Naive thymus-derived CD8-positive, alpha-beta T cell (primary cell): ENCODE measurements at regions not wholly inside any gene's neighbourhood (a gene's known extent, or its start where the extent isn't known, plus 50 kb on each side); places are given as distances from the start of the nearest gene placed in this dataset.

Experiments used
- ATAC-seq, 2 donors: fragments of 150-1000 bp; cut with Tn5 transposase in 1 of 2; sonication (Bioruptor Pico), chemical (Tn5 transposase) in 1 of 2; 1 replicate in 1 of 2; 2 replicates in 1 of 2; pipeline ENCODE4 v1.10.0; 2021; ENCODE audit warnings: mild to moderate bottlenecking in 2 of 2, moderate library complexity in 2 of 2
- POLR2A ChIA-PET: fragments of 350-600 bp; sonication (Branson Sonifier 250); formaldehyde crosslinking; loops from one replicate; lab custom pipeline; 2021; ENCODE audit warnings: antibody characterized with exemption; lab: Charles Lee
- DNase-seq, 10 donors: peaks; one replicate each; pipeline versions ENCODE4 v3.0.0 to v3.0.0-alpha.2; 2020 to 2022
- H3K27ac Mint-ChIP-seq, 10 donors: one replicate each; pipeline ENCODE4 v1.8.0; 2020 to 2022; ENCODE audit warnings: mild to moderate bottlenecking in 10 of 10, mixed read lengths in 10 of 10, moderate library complexity in 4 of 10, inconsistent platforms in 1 of 10
- H3K27me3 Mint-ChIP-seq, 5 donors: one replicate each; pipeline ENCODE4 v1.8.0; 2021 to 2022; ENCODE audit warnings: mixed read lengths in 5 of 5
- H3K36me3 Mint-ChIP-seq, 3 donors: one replicate each; pipeline ENCODE4 v1.8.0; 2020 to 2022; ENCODE audit warnings: mixed read lengths in 3 of 3, mild to moderate bottlenecking in 2 of 3, inconsistent platforms in 1 of 3
- H3K4me1 Mint-ChIP-seq, 4 donors: one replicate each; pipeline ENCODE4 v1.8.0; 2021 to 2022; ENCODE audit warnings: mixed read lengths in 4 of 4
- H3K4me3 Mint-ChIP-seq, 10 donors: one replicate each; pipeline ENCODE4 v1.8.0; 2020 to 2022; ENCODE audit warnings: mild to moderate bottlenecking in 10 of 10, mixed read lengths in 10 of 10, moderate library complexity in 6 of 10, inconsistent platforms in 1 of 10
- H3K9me3 Mint-ChIP-seq, 9 donors: one replicate each; pipeline ENCODE4 v1.8.0; 2020 to 2022; ENCODE audit warnings: mixed read lengths in 9 of 9, mild to moderate bottlenecking in 3 of 9, inconsistent platforms in 1 of 9, moderate library complexity in 1 of 9

DNA sequence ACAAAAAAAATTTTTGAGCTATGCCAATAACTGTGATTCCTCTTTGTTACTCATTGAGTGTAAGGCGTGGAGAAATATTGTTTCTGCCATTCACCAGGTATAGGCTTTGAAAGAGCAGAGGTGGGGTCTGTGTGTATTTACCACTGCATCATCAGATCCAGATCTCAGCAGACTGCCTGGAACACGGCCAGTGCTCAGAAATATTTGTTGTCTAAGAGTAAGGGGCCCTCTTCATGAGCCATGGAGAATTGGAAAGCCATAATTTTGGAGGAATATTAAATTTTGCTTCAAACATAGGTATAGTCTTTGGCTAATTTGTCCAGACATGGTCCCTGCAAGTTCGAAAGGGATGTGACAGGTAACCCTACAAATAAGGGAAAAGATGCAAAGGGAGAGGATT lies 231.3 kb upstream of the IRF2BP2 start:
- no peak for DNase-seq
- POLR2A ChIA-PET, result interaction anchor here (1.4 kb wide), 1 partner anchor 13 kb away, joined by 3 read pairs; no protein-coding TSS in a partner anchor
- peak overlapping the region in 1 of 10 donors; percentile 24 for H3K27ac Mint-ChIP-seq
- H3K36me3 Mint-ChIP-seq, result no peaks in the 10 kb centered on the region
- ATAC-seq, result no peak
- no peaks in the 10 kb centered on the region for H3K9me3 Mint-ChIP-seq
- H3K4me3 Mint-ChIP-seq, result peak overlapping the region in 1 of 10 donors; percentile 20
- H3K4me1 Mint-ChIP-seq, result peaks cover 32 to 68% (median 59%) of the 10 kb centered on the region in 4 donors
- no peaks in the 10 kb centered on the region for H3K27me3 Mint-ChIP-seq

GRCh38 chr1:234840843-234841242 lies 230.9 kb upstream of the IRF2BP2 start:
- no peaks in the 10 kb centered on the region for H3K9me3 Mint-ChIP-seq
- POLR2A ChIA-PET, result interaction anchor here (1.4 kb wide), 1 partner anchor 13 kb away, joined by 3 read pairs; no protein-coding TSS in a partner anchor
- no peak overlapping the region for H3K4me3 Mint-ChIP-seq
- H3K36me3 Mint-ChIP-seq, result no peaks in the 10 kb centered on the region
- DNase-seq (no peak), ATAC-seq (no peak)
- peaks cover 29 to 65% (median 55%) of the 10 kb centered on the region in 4 donors for H3K4me1 Mint-ChIP-seq
- H3K27me3 Mint-ChIP-seq, result no peaks in the 10 kb centered on the region
- H3K27ac Mint-ChIP-seq, result peak overlapping the region in 1 of 10 donors; percentile 3

- no peak for ATAC-seq
- no peak for DNase-seq
- Mint-ChIP-seq H3K27me3 (no peaks in the 10 kb centered on the region), H3K9me3 (no peaks in the 10 kb centered on the region), H3K27ac (no peak overlapping the region), H3K36me3 (no peaks in the 10 kb centered on the region), H3K4me3 (no peak overlapping the region), H3K4me1 (peaks cover 25 to 59% (median 50%) of the 10 kb centered on the region in 4 donors)
- POLR2A ChIA-PET, result no interaction called here
Measured at GRCh38 chr1:234840253-234840652, 230.3 kb upstream of the IRF2BP2 start.

- Mint-ChIP-seq H3K27me3 (no peaks in the 10 kb centered on the region), H3K36me3 (no peaks in the 10 kb centered on the region), H3K4me3 (no peak overlapping the region), H3K9me3 (no peaks in the 10 kb centered on the region), H3K27ac (peak overlapping the region in 1 of 10 donors; percentile 50), H3K4me1 (peaks cover 21 to 53% (median 44%) of the 10 kb centered on the region in 4 donors)
- DNase-seq (no peak), ATAC-seq (no peak)
- POLR2A ChIA-PET, result interaction anchor here (0.6 kb wide), 1 partner anchor 13 kb away, joined by 3 read pairs; no protein-coding TSS in a partner anchor
Measured at GRCh38 chr1:234839663-234840062, 229.7 kb upstream of the IRF2BP2 start.

DNA sequence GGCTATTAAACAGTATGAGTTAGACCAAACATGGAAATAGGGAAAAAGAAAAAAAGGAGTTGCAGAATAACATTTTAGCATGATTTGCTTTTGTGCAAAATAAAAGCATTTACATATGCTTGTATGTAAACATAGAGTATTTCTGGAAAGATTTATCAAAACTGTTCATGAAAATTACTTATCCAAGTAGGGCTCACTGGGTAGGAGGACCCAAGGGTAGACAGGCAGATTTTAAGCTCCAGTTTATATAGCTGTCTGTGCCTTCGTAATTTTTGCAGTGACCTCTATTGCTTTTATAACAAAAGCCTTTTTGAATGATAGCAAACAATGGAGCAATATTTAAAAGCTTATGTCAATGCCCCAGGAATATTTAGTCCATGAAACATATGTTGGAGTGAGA lies 228.8 kb upstream of the IRF2BP2 start:
- Mint-ChIP-seq H3K4me1 (peaks cover 14 to 45% (median 35%) of the 10 kb centered on the region in 4 donors), H3K36me3 (no peaks in the 10 kb centered on the region), H3K9me3 (no peaks in the 10 kb centered on the region), H3K27ac (peak overlapping the region in 3 of 10 donors; percentile 31 to 69 (median 43)), H3K4me3 (no peak overlapping the region), H3K27me3 (no peaks in the 10 kb centered on the region)
- POLR2A ChIA-PET, result interaction anchor here (0.5 to 0.6 kb wide), 2 partner anchors 13 to 15 kb away, joined by 3 read pairs; no protein-coding TSS in a partner anchor
- DNase-seq (no peak), ATAC-seq (no peak)

DNA sequence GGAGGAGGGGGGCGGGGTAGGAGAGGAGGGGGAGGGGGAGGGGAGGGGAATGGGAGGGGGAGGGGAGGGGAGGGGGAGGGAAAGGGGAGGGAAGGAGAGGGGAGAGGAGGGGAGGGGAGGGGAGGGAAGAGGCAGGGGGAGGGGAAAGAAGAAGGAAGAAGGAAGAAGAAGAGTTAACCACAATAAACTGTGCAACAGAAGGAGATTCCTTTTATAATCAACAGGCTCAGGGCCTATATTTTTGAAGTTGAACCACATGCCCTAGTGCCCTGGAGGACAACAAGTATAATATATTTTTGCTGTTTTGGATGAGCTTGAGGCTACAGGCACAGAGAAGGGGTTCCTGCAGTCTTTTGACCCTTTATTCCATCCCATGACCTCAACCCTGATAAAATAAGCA lies 228.2 kb upstream of the IRF2BP2 start:
- no peaks in the 10 kb centered on the region for H3K27me3 Mint-ChIP-seq
- H3K27ac Mint-ChIP-seq, result peak overlapping the region in 3 of 10 donors; percentile 35 to 80 (median 69)
- ATAC-seq, result no peak
- DNase-seq, result no peak
- H3K4me3 Mint-ChIP-seq, result peak overlapping the region in 1 of 10 donors; percentile 9
- H3K9me3 Mint-ChIP-seq, result no peaks in the 10 kb centered on the region
- H3K4me1 Mint-ChIP-seq, result peaks cover 12 to 38% (median 29%) of the 10 kb centered on the region in 4 donors
- H3K36me3 Mint-ChIP-seq, result no peaks in the 10 kb centered on the region
- POLR2A ChIA-PET, result no interaction called here

DNA sequence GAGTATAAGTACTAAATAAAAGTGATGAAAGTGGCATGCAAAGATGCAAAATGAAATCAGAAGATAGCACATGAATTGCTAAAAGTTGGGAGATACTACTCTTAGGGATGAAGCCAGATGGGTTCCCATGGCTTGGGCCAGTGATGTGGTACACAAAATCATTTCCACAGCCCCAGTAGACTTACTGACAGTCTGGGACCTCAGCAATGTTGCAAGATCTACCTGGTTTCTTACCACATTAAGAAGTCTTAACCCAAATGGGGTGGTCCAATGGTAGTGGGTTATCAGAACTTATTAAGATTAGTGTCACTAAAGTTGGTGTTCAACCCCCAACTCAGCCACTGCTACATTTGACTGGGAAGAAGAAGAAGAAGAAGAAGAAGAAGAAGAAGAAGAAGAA lies 227.7 kb upstream of the IRF2BP2 start:
- no peaks in the 10 kb centered on the region for H3K36me3 Mint-ChIP-seq
- peak overlapping the region in 2 of 10 donors; percentile 16 to 80 for H3K27ac Mint-ChIP-seq
- peak overlapping the region in 2 of 10 donors; percentile 9 to 56 for H3K4me3 Mint-ChIP-seq
- no peaks in the 10 kb centered on the region for H3K27me3 Mint-ChIP-seq
- ATAC-seq (no peak), DNase-seq (no peak)
- POLR2A ChIA-PET, result no interaction called here
- H3K9me3 Mint-ChIP-seq, result no peaks in the 10 kb centered on the region
- H3K4me1 Mint-ChIP-seq, result peaks cover 7 to 33% (median 25%) of the 10 kb centered on the region in 4 donors

GRCh38 chr1:234836776-234837357 lies 226.9 kb upstream of the IRF2BP2 start:
- Mint-ChIP-seq H3K27me3 (no peaks in the 10 kb centered on the region), H3K36me3 (no peaks in the 10 kb centered on the region), H3K4me3 (no peak overlapping the region), H3K9me3 (no peaks in the 10 kb centered on the region), H3K4me1 (peaks cover 6 to 26% (median 19%) of the 10 kb centered on the region in 4 donors), H3K27ac (peak overlapping the region in 1 of 10 donors; percentile 16)
- POLR2A ChIA-PET, result no interaction called here
- DNase-seq (no peak), ATAC-seq (no peak)

- peaks cover 6 to 19% (median 12%) of the 10 kb centered on the region in 4 donors for H3K4me1 Mint-ChIP-seq
- no peak for ATAC-seq
- H3K27me3 Mint-ChIP-seq, result no peaks in the 10 kb centered on the region
- POLR2A ChIA-PET, result no interaction called here
- no peak for DNase-seq
- no peak overlapping the region for H3K27ac Mint-ChIP-seq
- H3K36me3 Mint-ChIP-seq, result no peaks in the 10 kb centered on the region
- no peaks in the 10 kb centered on the region for H3K9me3 Mint-ChIP-seq
- no peak overlapping the region for H3K4me3 Mint-ChIP-seq
Measured at GRCh38 chr1:234836045-234836681, 226.2 kb upstream of the IRF2BP2 start.

GRCh38 chr1:234835239-234835638 lies 225.3 kb upstream of the IRF2BP2 start:
- H3K27ac Mint-ChIP-seq, result no peak overlapping the region
- DNase-seq (no peak), ATAC-seq (no peak)
- no peak overlapping the region for H3K4me3 Mint-ChIP-seq
- POLR2A ChIA-PET, result interaction anchor here (0.8 kb wide), 1 partner anchor 77 kb away, joined by 3 read pairs; no protein-coding TSS in a partner anchor
- no peaks in the 10 kb centered on the region for H3K27me3 Mint-ChIP-seq
- H3K4me1 Mint-ChIP-seq, result peaks cover 8 to 20% (median 14%) of the 10 kb centered on the region in 4 donors
- H3K36me3 Mint-ChIP-seq, result no peaks in the 10 kb centered on the region
- H3K9me3 Mint-ChIP-seq, result no peaks in the 10 kb centered on the region

GRCh38 chr1:234833646-234834045 lies 223.7 kb upstream of the IRF2BP2 start:
- POLR2A ChIA-PET, result no interaction called here
- DNase-seq (no peak), ATAC-seq (no peak)
- Mint-ChIP-seq H3K4me3 (no peak overlapping the region), H3K27me3 (no peaks in the 10 kb centered on the region), H3K4me1 (peaks cover 14 to 27% (median 20%) of the 10 kb centered on the region in 4 donors), H3K9me3 (no peaks in the 10 kb centered on the region), H3K27ac (no peak overlapping the region), H3K36me3 (no peaks in the 10 kb centered on the region)

DNA sequence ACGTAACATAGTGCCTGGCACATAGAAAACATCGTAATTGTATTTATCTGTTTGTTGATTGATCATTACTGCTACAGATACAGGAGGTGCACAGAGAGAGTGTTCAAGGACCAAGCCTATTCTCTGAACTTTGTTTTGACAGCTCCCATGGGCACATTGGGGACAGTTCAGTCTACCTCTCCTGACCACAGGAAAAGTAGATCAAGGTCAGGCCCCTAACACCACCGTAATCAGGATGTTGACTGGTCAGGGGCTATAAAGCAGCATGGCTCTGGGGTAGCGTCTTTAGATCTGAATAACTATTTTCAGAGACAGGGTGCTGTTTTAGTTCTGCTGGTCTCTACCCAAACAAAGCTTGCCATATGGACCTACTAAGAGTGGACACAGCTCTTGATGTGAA lies 223.1 kb upstream of the IRF2BP2 start:
- DNase-seq, result no peak
- Mint-ChIP-seq H3K27me3 (no peaks in the 10 kb centered on the region), H3K4me1 (peaks cover 11 to 22% (median 15%) of the 10 kb centered on the region in 4 donors), H3K9me3 (no peaks in the 10 kb centered on the region), H3K27ac (no peak overlapping the region), H3K36me3 (no peaks in the 10 kb centered on the region), H3K4me3 (no peak overlapping the region)
- POLR2A ChIA-PET, result no interaction called here
- no peak for ATAC-seq

GRCh38 chr1:234827656-234828055 lies 217.7 kb upstream of the IRF2BP2 start:
- peak overlapping the region in 1 of 10 donors; percentile 55 for H3K27ac Mint-ChIP-seq
- POLR2A ChIA-PET, result interaction anchor here (1.1 kb wide), 1 partner anchor 14 kb away, joined by 3 read pairs; no protein-coding TSS in a partner anchor
- no peaks in the 10 kb centered on the region for H3K27me3 Mint-ChIP-seq
- ATAC-seq (no peak), DNase-seq (no peak)
- H3K36me3 Mint-ChIP-seq, result no peaks in the 10 kb centered on the region
- peaks cover 4 to 16% (median 11%) of the 10 kb centered on the region in 4 donors for H3K4me1 Mint-ChIP-seq
- no peak overlapping the region for H3K4me3 Mint-ChIP-seq
- H3K9me3 Mint-ChIP-seq, result no peaks in the 10 kb centered on the region
